LoVo (cell line): ENCODE measurements at regions not wholly inside any gene's neighbourhood (a gene's known extent, or its start where the extent isn't known, plus 50 kb on each side); places are given as distances from the start of the nearest gene placed in this dataset.
"Not testable (repeated sequence)": the region's sequence is repeated elsewhere in the genome, so short reads cannot be mapped to it uniquely, and the experiment has no call there.

Source experiments
- DNase-seq: peaks from one replicate; pipeline ENCODE4 v3.0.0-alpha.2; 2016; ENCODE audit warnings: low spot score

DNA sequence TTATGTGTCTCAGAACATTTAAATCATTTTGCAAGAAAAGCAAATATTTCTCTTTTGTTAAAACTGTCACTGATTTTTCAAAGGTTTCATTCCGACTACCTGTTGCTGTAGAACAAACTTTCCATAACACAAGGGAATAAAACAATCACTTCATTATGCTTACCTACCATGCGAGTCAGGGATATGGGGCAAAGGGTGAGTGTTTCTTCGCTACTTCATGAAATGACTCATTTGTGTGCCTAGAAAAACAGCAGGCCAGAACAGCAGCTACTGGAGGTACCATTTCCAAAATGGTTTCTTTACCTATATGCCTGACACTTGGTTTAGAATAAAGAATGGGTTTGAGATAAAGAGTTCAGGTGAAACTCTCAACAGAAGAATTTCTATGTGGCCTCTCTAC is 712.5 kb downstream of the PLOD2 start:
- DNase-seq = peak; percentile 34

DNA sequence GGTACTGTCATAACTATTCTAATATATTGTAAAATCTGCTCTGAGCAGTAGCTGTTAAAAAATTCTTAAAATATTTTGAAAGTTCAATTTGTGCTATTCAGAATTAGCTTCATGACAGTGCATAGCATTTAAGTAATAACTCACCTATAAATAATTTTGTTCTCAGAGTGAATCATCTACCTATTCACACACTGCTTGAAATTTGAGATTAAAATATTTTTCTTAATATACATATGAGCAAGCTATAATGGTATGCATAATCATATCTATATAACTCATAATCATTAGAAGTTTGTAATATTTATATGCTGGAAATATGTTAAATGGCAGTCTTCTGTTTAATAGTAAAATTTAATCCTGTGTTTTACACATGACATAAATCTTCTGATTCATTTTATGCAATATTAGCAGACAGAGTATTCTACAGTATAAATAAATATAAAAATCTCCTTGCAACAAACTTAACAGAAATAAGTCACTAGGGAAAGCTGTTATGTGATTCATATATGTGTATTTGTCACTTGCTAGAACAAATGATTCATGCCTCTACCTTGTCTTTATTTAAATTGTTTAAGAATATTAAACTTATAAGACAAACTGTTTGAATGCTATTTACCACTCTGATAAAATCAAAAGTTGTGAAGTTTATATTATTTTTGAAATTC is 710.8 kb downstream of the PLOD2 start:
- DNase-seq = no peak

DNA sequence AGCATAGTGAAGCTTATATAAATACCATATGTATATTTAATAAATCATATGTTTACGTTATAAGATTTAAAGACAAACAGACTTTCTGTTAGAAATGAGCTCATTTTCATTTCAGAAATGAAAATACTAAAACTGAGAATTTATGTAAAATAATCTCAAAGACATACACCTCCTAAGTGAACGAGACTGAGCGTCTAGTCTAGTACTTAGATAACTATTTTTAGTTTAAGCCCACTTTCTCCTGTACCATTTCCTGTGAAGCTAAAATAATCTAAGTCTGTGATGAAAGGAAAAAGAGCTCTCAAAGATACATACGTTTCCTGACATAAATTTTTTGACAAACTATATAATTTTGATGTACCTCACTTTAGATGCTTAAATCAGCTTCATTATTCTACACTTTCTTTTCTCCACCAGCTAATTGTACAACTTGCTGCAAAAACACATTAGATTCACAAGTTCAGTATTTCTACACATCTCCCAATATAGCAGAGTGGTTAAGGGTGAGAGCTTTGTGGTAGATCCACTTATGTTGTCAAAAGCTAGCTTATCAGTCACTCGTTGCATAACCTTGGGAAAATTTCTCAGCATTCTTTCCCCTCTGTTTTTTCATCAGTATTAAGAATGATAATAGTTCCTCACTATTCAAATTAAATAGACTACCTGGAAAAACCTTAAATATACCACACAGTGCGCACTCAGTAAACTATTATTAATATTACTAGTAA is 703.0 kb downstream of the PLOD2 start:
- no peak for DNase-seq

DNA sequence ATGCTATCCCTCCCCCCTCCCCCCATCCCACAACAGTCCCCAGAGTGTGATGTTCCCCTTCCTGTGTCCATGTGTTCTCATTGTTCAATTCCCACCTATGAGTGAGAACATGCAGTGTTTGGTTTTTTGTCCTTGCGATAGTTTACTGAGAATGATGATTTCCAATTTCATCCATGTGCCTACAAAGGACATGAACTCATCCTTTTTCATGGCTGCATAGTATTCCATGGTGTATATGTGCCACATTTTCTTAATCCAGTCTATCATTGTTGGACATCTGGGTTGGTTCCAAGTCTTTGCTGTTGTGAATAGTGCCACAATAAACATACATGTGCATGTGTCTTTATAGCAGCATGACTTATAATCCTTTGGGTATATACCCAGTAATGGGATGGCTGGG is 701.3 kb downstream of the PLOD2 start:
- DNase-seq = not testable (repeated sequence)

DNA sequence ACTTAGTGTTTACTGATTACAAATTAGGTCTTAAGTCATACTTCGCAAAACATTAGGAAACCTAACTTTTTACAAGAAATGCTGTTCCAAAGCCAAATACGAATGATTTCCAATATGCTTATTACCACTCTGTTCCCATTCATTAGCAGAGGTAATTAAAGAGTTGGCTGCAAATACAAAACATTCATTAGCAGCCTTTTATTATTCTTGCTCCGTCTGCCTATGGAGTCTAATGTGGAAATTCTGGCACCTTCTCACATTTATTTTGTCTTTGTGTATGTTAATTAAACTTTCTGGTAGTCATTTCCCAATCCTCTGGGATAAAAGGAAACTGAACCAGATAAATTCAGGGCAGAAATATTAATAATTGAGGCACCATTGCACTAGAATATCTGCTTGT is 689.0 kb downstream of the PLOD2 start:
- DNase-seq = no peak

DNA sequence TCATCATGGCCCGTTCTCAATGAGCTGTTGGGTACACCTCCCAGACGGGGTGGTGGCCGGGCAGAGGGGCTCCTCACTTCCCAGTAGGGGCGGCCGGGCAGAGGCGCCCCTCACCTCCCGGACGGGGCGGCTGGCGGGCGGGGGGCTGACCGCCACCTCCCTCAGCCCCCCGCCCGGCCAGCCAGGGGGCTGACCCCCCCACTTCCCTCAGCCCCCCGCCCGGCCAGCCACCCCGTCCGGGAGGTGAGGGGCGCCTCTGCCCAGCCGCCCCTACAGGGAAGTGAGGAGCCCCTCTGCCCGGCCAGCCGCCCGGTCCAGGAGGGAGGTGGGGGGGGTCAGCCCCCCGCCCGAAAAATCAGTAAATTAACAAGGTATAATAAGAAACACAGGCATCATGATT is 678.2 kb downstream of the PLOD2 start:
- not testable (repeated sequence) for DNase-seq

DNA sequence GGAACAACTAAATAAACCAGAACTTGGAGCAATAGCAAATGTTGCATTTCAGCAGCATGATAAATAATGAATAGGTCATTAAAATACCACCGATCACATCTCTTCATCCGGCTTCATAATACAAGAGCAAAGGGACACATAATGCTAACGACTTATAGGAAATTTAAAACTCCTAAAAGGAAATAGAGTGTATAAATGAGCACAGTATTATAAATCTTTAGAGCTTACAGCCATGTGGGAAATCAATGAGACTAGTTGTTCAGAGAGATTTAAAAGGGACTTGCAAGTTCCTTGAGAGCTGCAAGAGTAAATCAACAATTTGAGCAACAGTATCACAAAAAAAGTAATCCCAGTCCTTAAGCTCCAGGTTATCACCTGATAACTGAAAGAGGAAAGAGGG is 677.0 kb downstream of the PLOD2 start:
- no peak for DNase-seq

DNA sequence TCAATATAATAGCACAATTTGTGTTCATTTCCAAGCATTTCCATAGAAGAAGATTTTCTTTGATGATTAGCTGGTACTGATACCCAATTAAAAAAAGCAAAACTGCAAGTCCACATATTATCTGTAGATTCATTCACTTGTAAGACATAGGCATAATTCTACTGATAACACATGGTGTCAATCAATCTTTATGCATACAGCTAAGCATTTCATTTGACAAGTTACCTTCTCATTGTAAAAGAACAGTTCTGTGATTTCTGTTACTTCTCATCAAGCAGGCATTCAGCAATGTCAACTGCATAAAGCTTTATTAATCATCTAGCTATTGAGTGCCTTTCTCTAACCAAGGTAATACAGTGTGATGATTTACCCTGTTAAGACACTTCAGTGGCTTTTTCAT is 672.0 kb downstream of the PLOD2 start:
- no peak for DNase-seq

DNA sequence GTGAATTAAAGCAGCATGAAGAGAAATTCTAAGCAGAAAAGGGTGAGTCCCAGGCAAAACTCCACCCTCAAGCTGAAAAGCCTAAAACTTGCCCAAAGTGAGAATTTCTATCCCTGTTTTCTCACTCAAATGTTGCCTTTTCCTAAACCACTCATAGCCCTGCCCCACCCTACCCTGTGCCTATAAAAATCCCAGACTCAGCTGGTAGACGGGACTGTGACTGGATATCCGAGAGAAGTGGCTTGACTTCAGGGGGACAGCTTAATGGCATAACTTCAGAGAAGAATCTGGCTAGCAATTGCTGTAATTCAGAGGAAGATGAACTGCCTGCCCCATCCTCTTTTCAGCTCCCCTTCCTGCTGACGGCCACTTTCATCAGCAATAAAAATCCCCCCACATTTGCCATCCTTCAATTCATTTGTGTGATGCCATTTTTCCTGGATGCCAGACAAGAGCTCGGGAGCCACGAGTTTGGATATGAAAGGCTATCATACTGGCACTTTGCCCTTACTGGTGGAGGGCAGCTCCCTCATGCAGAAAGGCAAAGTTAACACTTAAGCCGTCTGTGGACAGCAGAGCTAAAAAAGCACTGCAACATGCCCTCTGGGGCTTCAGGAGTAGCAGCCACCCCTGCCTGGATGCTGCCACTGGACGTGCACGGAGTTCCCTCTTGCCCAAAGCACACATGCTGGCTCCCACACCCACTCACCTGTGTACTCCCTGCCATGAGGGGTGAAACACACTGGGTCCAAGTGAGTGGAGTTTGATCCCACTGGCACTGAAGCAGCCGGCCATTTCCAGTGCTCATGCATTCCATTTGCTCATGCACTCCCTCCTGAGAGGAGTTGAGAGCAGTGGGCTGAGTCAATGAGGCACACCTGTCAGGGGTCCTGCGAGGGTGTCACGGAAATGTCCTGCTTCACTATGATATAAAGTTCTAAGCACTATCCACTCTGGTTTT is 670.6 kb downstream of the PLOD2 start:
- no peak for DNase-seq

DNA sequence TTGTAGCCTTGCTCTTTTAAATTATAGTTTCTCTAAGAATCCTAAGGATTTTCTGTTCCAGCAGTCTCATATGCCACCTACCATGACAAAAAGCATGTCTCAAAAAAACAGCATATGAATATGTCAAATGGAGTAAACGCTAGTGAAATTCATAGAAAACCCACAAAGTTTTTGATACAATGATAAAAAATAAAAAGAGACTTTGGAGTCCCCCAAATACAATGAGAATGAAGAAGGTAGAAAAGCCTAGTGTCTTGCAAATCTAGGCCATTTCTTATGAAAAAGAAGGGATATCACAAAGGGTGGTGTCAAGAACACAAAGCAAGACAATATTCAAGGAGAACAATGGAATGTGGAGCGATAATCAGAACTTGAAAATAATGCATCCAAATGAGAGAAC is 668.5 kb downstream of the PLOD2 start:
- no peak for DNase-seq

DNA sequence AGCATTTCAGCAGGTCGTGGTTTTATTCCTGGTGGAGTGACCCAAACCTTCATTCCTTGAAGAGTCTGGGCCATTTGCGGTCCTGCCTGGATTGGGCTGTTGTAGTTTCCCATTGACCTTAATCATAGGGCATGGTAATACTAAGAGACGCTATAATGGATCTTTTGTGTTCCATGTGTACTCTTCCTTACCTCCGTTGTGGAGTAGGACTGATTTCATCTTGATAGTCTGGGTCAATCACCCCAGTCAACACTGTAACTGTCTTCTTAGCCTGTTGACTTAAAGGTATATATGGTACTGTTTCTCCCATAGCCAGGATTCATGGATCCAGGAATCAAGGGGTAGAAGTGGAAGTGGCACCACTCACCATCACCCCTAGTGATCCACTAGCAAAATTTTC is 643.6 kb downstream of the PLOD2 start:
- not testable (repeated sequence) for DNase-seq

DNA sequence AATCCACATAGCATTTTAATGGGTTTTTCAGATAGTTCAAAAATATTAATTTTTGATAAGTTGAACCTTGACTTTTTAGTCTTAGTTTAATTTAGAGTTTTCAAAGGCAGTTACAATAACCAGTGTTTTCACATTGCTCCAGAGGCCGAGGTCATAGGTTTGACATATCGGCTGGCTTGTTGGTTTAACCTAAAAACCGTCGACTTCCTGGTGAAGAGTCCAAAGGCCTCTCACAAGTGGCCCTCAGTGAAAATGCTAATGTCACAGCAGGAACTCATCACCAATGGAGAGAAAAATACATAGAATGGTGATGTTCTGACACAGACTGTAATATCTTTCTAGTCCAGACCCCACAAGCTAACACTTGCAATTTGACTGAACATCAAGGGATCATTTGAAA is 642.3 kb downstream of the PLOD2 start:
- DNase-seq = no peak

DNA sequence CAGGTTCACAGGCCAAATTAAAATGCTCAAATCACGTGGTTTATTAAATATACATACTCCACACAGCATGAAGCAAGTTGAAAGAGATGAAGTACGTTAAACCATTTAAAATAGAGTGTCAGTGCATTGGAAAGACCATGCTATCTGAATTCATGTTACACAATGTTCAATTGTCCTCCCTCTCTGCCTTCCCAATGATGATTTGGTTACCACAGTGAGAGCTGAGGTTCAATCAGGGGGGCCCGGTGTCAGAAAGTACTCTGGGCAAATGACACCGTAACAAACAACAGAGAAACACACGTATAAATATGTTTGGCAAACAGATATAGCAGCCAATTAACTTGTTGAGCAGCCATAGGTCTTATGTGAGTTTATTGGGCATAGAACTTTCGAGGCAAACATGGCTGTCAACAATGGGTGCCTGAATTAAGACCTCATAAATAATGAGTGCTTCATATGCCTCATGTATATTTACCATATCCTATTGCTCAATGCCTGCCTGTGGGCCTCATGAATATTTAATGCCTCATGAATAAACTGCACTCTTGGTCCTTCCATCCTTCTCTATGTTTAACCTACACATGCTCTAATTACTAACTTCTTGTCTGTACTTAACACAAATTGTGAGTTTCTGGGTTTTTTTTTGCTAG is 641.5 kb downstream of the PLOD2 start:
- DNase-seq = no peak

DNA sequence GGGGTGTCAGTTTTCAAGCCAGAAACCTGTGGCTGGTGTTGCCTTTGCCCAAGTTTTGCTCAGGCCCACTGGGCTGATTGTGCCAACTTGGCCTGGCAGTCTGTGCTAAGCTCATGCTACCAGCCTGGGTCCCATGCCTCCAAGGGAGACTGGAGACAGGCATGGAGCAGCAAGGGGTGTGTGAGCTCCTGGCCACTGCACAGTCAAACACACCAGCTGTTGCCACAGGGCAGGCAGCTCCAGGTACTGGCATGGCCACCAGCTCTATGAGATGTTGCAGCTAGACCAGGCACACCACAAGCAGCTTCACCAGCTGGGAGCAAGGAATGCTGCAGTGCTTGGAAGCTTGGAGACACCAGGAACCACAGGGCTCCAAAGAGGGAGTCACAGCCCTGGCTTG is 638.8 kb downstream of the PLOD2 start:
- no peak for DNase-seq

DNA sequence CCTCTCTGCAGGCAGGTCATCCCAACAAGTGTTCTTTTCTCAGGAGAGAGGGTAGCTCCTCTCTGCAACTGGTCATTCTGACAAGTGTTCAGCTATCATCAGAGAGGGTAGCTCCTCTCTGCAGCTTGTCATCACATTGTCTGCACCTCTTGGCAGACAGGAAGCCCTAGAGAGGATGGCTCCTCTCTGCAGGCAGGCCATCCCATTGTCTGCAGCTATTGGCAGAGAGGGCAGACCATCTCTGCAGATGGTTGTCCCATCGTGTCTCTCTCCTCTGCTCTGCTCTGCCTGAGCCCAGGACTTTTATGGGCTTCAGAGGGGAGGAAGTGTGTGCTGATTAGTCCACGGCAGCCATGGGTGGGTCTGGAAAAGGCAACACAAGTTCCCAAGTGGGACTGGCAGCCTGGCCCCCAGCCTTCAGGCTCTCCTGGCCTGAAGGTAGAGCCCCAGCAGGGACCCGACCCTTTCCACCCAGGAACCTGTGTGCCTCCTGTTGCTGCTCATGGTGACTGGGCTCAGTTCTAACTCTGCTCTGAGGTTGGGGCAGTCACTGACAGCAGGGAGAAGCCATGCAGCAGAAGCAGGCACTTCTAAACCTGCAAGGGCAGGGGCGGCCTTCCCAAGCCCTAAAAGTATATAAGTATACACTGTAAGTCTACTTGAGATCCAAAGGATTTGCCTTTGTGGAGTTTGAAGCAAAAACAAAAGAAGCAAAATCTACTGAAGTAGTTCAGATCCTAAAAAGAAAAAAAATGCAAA is 637.9 kb downstream of the PLOD2 start:
- DNase-seq = no peak

DNA sequence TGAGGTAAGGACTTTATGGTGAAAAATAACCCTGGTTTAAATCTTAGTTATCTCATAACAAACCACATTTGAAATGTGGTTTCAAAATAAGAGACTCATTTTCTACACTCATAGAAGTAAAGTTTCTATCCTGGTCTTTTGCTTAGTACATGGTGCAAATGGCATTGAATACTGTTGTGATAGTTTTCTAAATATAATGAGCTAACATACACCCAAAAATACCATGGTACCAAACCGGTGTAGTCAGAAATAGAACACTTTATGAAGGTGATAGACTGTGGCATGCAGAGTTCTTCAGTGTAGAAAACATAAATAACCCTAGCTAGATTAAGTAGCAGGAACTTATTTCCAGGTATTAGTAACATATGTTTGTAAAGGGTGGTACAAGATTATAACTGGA is 629.4 kb downstream of the PLOD2 start:
- DNase-seq = no peak

DNA sequence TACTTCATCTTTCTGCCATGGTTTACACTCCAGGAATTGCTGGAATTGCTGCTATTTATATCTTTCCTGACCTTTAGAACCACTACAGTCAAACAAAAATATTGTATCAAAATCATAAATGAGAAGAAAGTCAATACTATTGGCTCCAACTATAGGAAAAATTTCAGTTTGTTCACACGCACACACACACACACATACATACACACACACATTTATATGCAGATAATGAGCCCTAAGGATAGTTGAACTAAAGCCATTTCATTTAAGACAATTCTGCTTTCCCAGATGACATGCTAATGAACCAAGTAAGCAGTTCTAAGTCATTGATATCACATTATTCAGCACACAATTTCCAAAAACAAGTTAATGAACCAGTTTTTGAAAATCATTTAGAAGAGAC is 627.3 kb downstream of the PLOD2 start:
- no peak for DNase-seq

DNA sequence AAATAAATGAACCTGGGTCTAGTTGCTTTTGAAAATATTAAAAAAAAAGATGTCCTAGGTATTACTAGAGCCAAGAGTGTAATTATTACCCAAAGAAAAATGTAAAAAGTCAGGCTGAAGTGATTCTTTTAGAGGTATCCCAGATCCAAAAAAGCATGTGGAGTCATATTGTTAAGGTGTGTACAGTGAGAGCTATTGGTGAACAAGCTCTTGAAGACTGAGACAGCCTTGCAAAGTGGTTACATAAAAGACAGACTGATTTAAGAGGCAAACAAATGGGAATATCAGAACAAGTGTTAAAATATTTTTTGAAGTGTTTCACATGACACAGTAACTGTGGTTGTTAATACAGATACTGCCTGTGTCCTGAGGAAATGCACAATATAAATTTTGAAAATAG is 624.5 kb downstream of the PLOD2 start:
- no peak for DNase-seq

DNA sequence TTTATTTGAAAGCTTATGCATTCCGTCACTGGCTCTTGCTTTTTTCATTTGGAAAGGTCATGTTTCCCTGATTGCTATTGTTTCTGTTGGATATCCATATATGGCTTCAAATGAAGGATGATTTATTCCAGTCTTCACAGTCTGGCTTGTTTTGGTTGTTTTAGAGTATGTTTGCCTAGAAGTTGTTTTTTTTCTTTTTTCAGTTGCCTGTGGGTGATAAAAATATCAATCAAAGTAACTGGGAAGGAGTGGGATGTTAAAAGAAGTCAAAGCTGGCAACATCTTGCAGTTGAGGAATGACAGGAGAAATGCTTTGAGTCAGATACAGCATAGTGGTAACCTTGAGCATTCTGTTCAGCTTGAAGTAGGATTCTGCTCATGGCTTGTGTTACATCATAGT is 610.5 kb downstream of the PLOD2 start:
- DNase-seq = no peak

DNA sequence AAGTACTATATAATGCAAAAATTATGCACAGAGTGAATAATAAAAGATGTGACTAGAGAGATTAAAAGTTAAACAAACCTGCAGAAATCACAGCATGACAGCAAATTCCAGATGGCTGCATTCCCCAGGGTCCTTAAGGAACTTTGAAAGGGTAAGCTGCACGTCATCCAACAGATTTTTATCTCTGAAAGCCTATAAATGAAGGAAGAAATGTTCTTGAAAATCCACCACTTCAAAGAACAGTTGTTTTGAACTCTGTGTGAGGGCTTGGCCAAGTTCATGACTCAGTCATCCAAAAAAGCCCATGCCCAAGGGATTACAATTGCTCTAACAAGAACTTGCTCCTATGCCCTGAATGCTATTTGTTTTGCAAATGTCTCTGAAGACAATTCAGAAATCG is 603.6 kb downstream of the PLOD2 start:
- peak; percentile 26 for DNase-seq

DNA sequence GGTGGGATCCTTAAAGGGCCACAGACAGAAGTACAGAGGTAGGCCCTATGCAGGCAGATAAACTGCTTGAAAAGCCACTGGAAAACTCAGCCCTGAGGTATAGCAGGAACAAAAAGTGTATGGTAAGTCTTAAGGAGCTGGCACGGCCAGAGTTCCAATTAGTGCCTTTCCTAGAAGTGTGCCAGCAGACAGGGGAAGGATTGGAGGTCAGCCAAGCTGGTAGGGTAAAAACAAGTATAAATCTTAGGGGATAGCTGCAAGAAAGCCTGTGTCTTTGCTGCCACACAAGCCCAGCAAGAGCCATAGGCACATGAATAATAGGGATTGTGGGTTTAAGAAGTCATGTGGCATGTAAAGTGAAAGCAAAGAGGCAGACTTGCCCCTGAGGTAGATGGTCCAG is 582.5 kb downstream of the PLOD2 start:
- no peak for DNase-seq

DNA sequence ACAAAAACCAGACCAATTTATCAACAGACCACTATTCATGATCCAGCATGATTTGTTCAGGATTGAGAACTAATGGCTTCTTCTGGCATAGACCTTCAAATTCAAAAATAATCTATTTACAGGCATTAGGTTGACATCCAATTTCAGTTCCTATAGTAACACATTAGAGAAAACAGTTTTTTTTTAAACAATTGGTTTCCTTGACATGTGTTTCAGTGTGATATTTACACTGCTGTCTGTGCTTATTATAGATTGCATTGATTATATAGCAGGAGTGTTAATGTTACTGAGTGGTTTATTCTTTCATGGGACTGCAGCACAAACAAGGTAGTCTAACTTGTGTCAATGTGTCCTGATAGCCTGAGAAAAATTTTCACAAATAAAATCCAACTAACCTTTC is 579.3 kb downstream of the PLOD2 start:
- no peak for DNase-seq
